Naive thymus-derived CD8-positive, alpha-beta T cell (primary cell): ENCODE measurements at regions not wholly inside any gene's neighbourhood (a gene's known extent, or its start where the extent isn't known, plus 50 kb on each side); places are given as distances from the start of the nearest gene placed in this dataset.
"Not testable (repeated sequence)": the region's sequence is repeated elsewhere in the genome, so short reads cannot be mapped to it uniquely, and the experiment has no call there.

Experiments used
- ATAC-seq, 2 donors: fragments of 150-1000 bp; cut with Tn5 transposase in 1 of 2; sonication (Bioruptor Pico), chemical (Tn5 transposase) in 1 of 2; 1 replicate in 1 of 2; 2 replicates in 1 of 2; pipeline ENCODE4 v1.10.0; 2021; ENCODE audit warnings: mild to moderate bottlenecking in 2 of 2, moderate library complexity in 2 of 2
- POLR2A ChIA-PET: fragments of 350-600 bp; sonication (Branson Sonifier 250); formaldehyde crosslinking; loops from one replicate; lab custom pipeline; 2021; ENCODE audit warnings: antibody characterized with exemption; lab: Charles Lee
- DNase-seq, 10 donors: peaks; one replicate each; pipeline versions ENCODE4 v3.0.0 to v3.0.0-alpha.2; 2020 to 2022
- H3K27ac Mint-ChIP-seq, 10 donors: one replicate each; pipeline ENCODE4 v1.8.0; 2020 to 2022; ENCODE audit warnings: mild to moderate bottlenecking in 10 of 10, mixed read lengths in 10 of 10, moderate library complexity in 4 of 10, inconsistent platforms in 1 of 10
- H3K27me3 Mint-ChIP-seq, 5 donors: one replicate each; pipeline ENCODE4 v1.8.0; 2021 to 2022; ENCODE audit warnings: mixed read lengths in 5 of 5
- H3K36me3 Mint-ChIP-seq, 3 donors: one replicate each; pipeline ENCODE4 v1.8.0; 2020 to 2022; ENCODE audit warnings: mixed read lengths in 3 of 3, mild to moderate bottlenecking in 2 of 3, inconsistent platforms in 1 of 3
- H3K4me1 Mint-ChIP-seq, 4 donors: one replicate each; pipeline ENCODE4 v1.8.0; 2021 to 2022; ENCODE audit warnings: mixed read lengths in 4 of 4
- H3K4me3 Mint-ChIP-seq, 10 donors: one replicate each; pipeline ENCODE4 v1.8.0; 2020 to 2022; ENCODE audit warnings: mild to moderate bottlenecking in 10 of 10, mixed read lengths in 10 of 10, moderate library complexity in 6 of 10, inconsistent platforms in 1 of 10
- H3K9me3 Mint-ChIP-seq, 9 donors: one replicate each; pipeline ENCODE4 v1.8.0; 2020 to 2022; ENCODE audit warnings: mixed read lengths in 9 of 9, mild to moderate bottlenecking in 3 of 9, inconsistent platforms in 1 of 9, moderate library complexity in 1 of 9

DNA sequence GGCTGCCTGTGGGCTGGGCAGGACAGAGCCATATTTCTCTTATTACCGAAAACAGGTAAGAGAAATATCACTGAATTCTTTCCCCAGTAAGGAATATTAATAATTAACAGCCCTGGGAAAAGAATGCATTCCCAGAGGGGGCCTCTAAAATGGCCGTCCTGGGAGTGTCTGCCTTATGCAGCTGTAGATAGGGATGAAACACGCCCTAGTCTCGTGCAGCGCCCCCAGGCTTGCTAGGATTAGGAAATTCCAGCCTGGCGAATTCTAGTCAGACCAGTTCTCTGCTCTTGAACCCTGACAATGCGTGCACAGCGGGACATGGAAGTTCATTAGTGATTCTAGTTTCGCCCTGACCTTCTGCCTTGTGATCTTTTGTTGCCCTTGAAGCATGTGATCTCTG, 104.1 kb upstream of the HCCS start:
- DNase-seq, H3K27ac Mint-ChIP-seq, H3K4me3 Mint-ChIP-seq, POLR2A ChIA-PET, H3K27me3 Mint-ChIP-seq, H3K36me3 Mint-ChIP-seq, ATAC-seq, H3K4me1 Mint-ChIP-seq: not testable (repeated sequence)
- H3K9me3 Mint-ChIP-seq = peaks cover 0 to 30% (median 8%) of the 10 kb centered on the region in 9 donors

GRCh38 chrX:11010476-11010875, 100.7 kb upstream of the HCCS start:
- H3K27ac Mint-ChIP-seq = no peak overlapping the region
- ATAC-seq = no peak
- no peak for DNase-seq
- H3K4me1 Mint-ChIP-seq = no peaks in the 10 kb centered on the region
- H3K36me3 Mint-ChIP-seq = no peaks in the 10 kb centered on the region
- H3K9me3 Mint-ChIP-seq = peaks cover 0 to 21% (median 5%) of the 10 kb centered on the region in 9 donors
- POLR2A ChIA-PET = no interaction called here
- H3K4me3 Mint-ChIP-seq = no peak overlapping the region
- peaks cover 0 to 3% (median 0%) of the 10 kb centered on the region in 5 donors for H3K27me3 Mint-ChIP-seq

GRCh38 chrX:11016728-11017127, 94.4 kb upstream of the HCCS start:
- DNase-seq = no peak
- Mint-ChIP-seq H3K36me3 (no peaks in the 10 kb centered on the region), H3K9me3 (peaks cover 0 to 21% (median 3%) of the 10 kb centered on the region in 9 donors), H3K27me3 (no peaks in the 10 kb centered on the region), H3K4me3 (no peak overlapping the region), H3K4me1 (no peaks in the 10 kb centered on the region), H3K27ac (no peak overlapping the region)
- POLR2A ChIA-PET = no interaction called here
- no peak for ATAC-seq

DNA sequence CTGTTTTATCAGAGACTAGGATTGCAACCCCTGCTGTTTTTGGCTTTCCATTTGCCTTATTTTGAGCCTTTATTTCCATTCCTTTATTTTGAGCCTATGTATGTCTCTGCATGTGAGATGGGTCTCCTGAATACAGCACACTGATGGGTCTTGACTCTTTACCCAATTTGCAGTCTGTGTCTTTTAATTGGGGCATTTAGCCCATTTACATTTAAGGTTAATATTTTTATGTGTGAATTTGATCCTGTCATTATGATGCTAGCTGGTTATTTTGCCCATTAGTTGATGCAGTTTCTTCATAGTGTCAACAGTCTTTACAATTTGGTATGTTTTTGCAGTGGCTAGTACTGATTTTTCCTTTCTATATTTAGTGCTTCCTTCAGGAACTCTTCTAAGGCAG, 88.5 kb upstream of the HCCS start:
- peaks cover 0 to 41% (median 8%) of the 10 kb centered on the region in 9 donors for H3K9me3 Mint-ChIP-seq
- H3K27me3 Mint-ChIP-seq, ATAC-seq, H3K36me3 Mint-ChIP-seq, POLR2A ChIA-PET, H3K27ac Mint-ChIP-seq, H3K4me1 Mint-ChIP-seq, H3K4me3 Mint-ChIP-seq, DNase-seq: not testable (repeated sequence)

- Mint-ChIP-seq H3K4me3 (no peak overlapping the region), H3K27me3 (no peaks in the 10 kb centered on the region), H3K36me3 (no peaks in the 10 kb centered on the region), H3K4me1 (no peaks in the 10 kb centered on the region), H3K9me3 (peaks cover 0 to 11% (median 2%) of the 10 kb centered on the region in 9 donors), H3K27ac (no peak overlapping the region)
- POLR2A ChIA-PET = no interaction called here
- DNase-seq (no peak), ATAC-seq (no peak)
Observed at GRCh38 chrX:11039926-11040325, 71.2 kb upstream of the HCCS start.

DNA sequence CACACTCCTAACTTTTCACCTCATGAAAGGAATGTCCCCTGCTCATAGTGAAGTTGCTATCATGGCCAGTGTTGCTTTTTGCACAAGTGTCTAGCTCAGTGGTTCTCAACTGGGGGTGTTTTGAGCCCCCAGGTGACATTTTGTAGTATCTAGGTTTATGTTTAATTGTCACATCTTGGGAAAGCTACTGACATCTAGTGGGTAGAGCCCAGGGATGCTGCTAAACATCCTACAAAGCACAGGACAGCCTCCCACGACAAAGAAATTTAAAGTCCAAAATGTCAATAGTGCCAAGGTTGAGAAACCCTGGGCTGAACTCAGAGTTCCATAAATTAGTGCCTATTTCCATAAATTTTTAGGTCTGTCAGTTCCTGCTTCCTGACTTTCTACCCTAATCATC, 70.7 kb upstream of the HCCS start:
- Mint-ChIP-seq H3K27ac (no peak overlapping the region), H3K9me3 (peaks cover 0 to 15% (median 6%) of the 10 kb centered on the region in 9 donors), H3K36me3 (peaks cover 0 to under 1% (median 0%) of the 10 kb centered on the region in 3 donors), H3K27me3 (no peaks in the 10 kb centered on the region), H3K4me1 (no peaks in the 10 kb centered on the region), H3K4me3 (no peak overlapping the region)
- DNase-seq (no peak), ATAC-seq (no peak)
- POLR2A ChIA-PET = no interaction called here

DNA sequence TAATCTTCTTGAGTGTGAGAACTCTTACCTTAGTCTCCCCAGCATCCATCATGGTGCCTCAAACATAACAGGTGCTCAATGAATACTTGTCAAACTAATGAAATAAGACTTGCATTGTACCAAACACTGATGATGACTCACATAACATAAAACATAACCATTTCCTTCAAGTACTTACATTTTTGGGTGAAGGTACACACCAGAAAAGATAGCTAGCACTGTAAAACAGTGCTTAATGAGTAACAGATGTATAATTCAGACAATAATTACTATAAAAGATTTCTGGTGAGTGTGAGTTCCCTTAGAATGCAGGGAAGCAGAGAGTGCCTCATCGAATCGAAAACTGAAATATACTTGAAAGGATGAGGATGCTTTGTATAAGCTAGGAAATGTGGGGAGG, 70.1 kb upstream of the HCCS start:
- H3K27ac Mint-ChIP-seq = no peak overlapping the region
- peaks cover 0 to 5% (median 0%) of the 10 kb centered on the region in 3 donors for H3K36me3 Mint-ChIP-seq
- POLR2A ChIA-PET = no interaction called here
- no peak for ATAC-seq
- no peak for DNase-seq
- H3K9me3 Mint-ChIP-seq = peaks cover 0 to 21% (median 6%) of the 10 kb centered on the region in 9 donors
- no peak overlapping the region for H3K4me3 Mint-ChIP-seq
- no peaks in the 10 kb centered on the region for H3K4me1 Mint-ChIP-seq
- no peaks in the 10 kb centered on the region for H3K27me3 Mint-ChIP-seq

- Mint-ChIP-seq H3K36me3 (peaks cover 0 to 11% (median 2%) of the 10 kb centered on the region in 3 donors), H3K27me3 (no peaks in the 10 kb centered on the region), H3K4me3 (no peak overlapping the region), H3K9me3 (peaks cover 0 to 32% (median 9%) of the 10 kb centered on the region in 9 donors), H3K27ac (no peak overlapping the region), H3K4me1 (no peaks in the 10 kb centered on the region)
- ATAC-seq (no peak), DNase-seq (no peak)
- POLR2A ChIA-PET = no interaction called here
Observed at GRCh38 chrX:11050013-11050412, 61.1 kb upstream of the HCCS start.

DNA sequence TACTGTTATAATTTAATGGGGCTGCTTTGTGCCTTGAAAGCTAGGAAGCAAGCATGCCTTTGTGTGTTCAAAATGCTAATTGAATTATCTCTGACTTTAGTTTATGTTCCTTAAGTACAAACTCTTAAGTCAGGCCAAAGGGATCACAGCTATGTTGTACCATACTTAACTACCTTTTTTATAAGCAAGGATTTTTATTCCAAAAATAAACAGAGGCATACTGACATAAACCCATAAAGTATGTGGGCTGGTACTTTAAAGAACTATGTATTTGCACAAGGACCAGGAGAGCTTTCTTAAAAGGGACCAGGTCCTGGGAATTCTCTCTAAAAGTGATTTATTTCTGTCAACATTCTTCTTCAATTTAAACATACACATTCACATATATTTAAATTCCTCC, 57.8 kb upstream of the HCCS start:
- POLR2A ChIA-PET = no interaction called here
- Mint-ChIP-seq H3K27ac (no peak overlapping the region), H3K36me3 (no peaks in the 10 kb centered on the region), H3K27me3 (no peaks in the 10 kb centered on the region), H3K4me1 (no peaks in the 10 kb centered on the region), H3K9me3 (peaks cover 0 to 9% (median 4%) of the 10 kb centered on the region in 9 donors), H3K4me3 (no peak overlapping the region)
- DNase-seq (no peak), ATAC-seq (no peak)

GRCh38 chrX:11056322-11057176, 54.6 kb upstream of the HCCS start:
- Mint-ChIP-seq H3K27me3 (no peaks in the 10 kb centered on the region), H3K36me3 (no peaks in the 10 kb centered on the region), H3K9me3 (peaks cover 0 to 9% (median 0%) of the 10 kb centered on the region in 9 donors), H3K4me3 (no peak overlapping the region), H3K27ac (no peak overlapping the region), H3K4me1 (no peaks in the 10 kb centered on the region)
- ATAC-seq (no peak), DNase-seq (no peak)
- POLR2A ChIA-PET = no interaction called here

DNA sequence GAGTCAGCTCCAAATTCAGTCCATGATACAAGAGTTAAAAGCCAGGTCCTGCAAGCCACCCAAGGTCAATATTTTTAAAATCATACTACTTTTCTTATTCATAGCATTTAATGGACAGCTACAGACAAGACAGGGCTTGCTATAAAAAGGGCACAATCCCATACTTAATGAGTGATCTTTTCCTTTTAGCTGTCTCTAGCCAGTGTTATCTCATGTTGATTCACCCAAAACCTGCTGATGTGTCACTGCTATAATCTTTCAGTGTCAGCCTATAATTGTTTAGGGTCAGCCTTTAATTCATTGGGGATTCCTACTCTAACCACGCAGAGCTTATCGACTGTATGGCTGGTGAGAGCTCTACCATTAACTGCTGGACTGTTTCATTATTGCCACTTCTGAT, 51.2 kb upstream of the HCCS start:
- ATAC-seq = no peak
- no peak for DNase-seq
- Mint-ChIP-seq H3K36me3 (no peaks in the 10 kb centered on the region), H3K4me3 (no peak overlapping the region), H3K4me1 (no peaks in the 10 kb centered on the region), H3K27me3 (no peaks in the 10 kb centered on the region), H3K9me3 (peaks cover 0 to 7% (median 0%) of the 10 kb centered on the region in 9 donors), H3K27ac (no peak overlapping the region)
- POLR2A ChIA-PET = no interaction called here
